GM18519 (cell line): ENCODE measurements at regions not wholly inside any gene's neighbourhood (a gene's known extent, or its start where the extent isn't known, plus 50 kb on each side); places are given as distances from the start of the nearest gene placed in this dataset.

Experiments used
- ATAC-seq: cut with Tn5 transposase; IDR thresholded peaks from one replicate; pipeline ENCODE4 v1.9.1; 2021; ENCODE audit warnings: mild to moderate bottlenecking, moderate library complexity; ENCODE audit not compliant: unreplicated experiment, low FRiP score

GRCh38 chr2:168373468-168373867 lies 82.6 kb upstream of the CERS6 start:
- no peak for ATAC-seq

- ATAC-seq, result no peak
Measured at GRCh38 chr2:168375195-168375798, 80.8 kb upstream of the CERS6 start.

GRCh38 chr2:168378960-168379669 lies 77.0 kb upstream of the CERS6 start:
- ATAC-seq, result no peak

- no peak for ATAC-seq
Measured at GRCh38 chr2:168380500-168380899, 75.6 kb upstream of the CERS6 start.

- ATAC-seq, result no peak
Measured at GRCh38 chr2:168392024-168392423, 64.0 kb upstream of the CERS6 start.

GRCh38 chr2:168392797-168393196 lies 63.3 kb upstream of the CERS6 start:
- ATAC-seq, result no peak

GRCh38 chr2:168394262-168394661 lies 61.8 kb upstream of the CERS6 start:
- no peak for ATAC-seq

GRCh38 chr2:168396131-168396530 lies 59.9 kb upstream of the CERS6 start:
- no peak for ATAC-seq

GRCh38 chr2:168397629-168398028 lies 58.4 kb upstream of the CERS6 start:
- ATAC-seq, result no peak

GRCh38 chr2:168401048-168401556 lies 55.0 kb upstream of the CERS6 start:
- no peak for ATAC-seq

- ATAC-seq, result no peak
Measured at GRCh38 chr2:168401771-168402170, 54.3 kb upstream of the CERS6 start.

- no peak for ATAC-seq
Measured at GRCh38 chr2:168402531-168402930, 53.5 kb upstream of the CERS6 start.

- no peak for ATAC-seq
Measured at GRCh38 chr2:168403736-168404135, 52.3 kb upstream of the CERS6 start.

GRCh38 chr2:168404764-168405163 lies 51.3 kb upstream of the CERS6 start:
- no peak for ATAC-seq
